ENCODE measurements at regions not wholly inside any gene's neighbourhood (a gene's known extent, or its start where the extent isn't known, plus 50 kb on each side); places are given as distances from the start of the nearest gene placed in this dataset.
A peak's percentile ranks its signal among the peaks of the same experiment; 100 is the strongest.
"Not testable (repeated sequence)": the region's sequence is repeated elsewhere in the genome, so short reads cannot be mapped to it uniquely, and the experiment has no call there.

- not testable (repeated sequence) for H3K27ac ChIP-seq; H3K27me3 ChIP-seq; H3K4me3 ChIP-seq (ENCODE audit: low read depth in 1 of 2, low read length in 1 of 2); H3K4me1 ChIP-seq (ENCODE audit: control insufficient read depth in 1 of 2, insufficient read depth in 1 of 2, low read depth in 1 of 2, low read length in 1 of 2); H3K9me3 ChIP-seq
- peaks cover 36% of the 10 kb centered on the region for H3K36me3 ChIP-seq
Observed at GRCh38 chr3:195669310-195669709, 51.5 kb upstream of the MUC20 start.

GRCh38 chr3:195668131-195668766 is 52.5 kb upstream of the MUC20 start:
- peaks cover 34% of the 10 kb centered on the region for H3K36me3 ChIP-seq
- not testable (repeated sequence) for H3K4me3 ChIP-seq (ENCODE audit: low read depth in 1 of 2, low read length in 1 of 2); H3K9me3 ChIP-seq

DNA sequence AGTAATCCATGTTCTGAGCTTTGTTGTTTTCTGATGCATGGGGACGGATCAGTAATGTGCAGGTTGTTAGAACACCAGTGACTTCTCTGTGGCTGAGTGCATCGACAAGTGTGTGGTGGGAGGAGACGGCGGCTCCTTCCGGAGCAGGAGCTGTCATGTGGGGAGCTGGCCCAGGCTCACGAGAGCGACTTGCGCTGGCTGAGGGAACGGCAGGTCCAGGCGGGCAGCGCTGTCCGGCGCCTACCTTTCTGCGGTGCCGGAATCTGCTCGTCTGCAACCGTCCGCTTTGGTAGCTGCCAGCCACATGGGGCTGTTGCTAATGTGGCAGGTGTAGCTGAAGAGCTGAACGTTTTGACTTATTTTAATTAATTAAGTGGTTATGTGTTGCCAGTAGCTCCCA is 55.5 kb upstream of the MUC20 start:
- not testable (repeated sequence) for H3K9me3 ChIP-seq; H3K27ac ChIP-seq; H3K4me3 ChIP-seq (ENCODE audit: low read depth in 1 of 2, low read length in 1 of 2); H3K27me3 ChIP-seq; H3K4me1 ChIP-seq (ENCODE audit: control insufficient read depth in 1 of 2, insufficient read depth in 1 of 2, low read depth in 1 of 2, low read length in 1 of 2)
- peaks cover 19% of the 10 kb centered on the region for H3K36me3 ChIP-seq

More at GRCh38 chr3:195668131-195668766, 52.5 kb upstream of the MUC20 start:
- H3K27ac ChIP-seq; H3K27me3 ChIP-seq; H3K4me1 ChIP-seq (ENCODE audit: control insufficient read depth in 1 of 2, insufficient read depth in 1 of 2, low read depth in 1 of 2, low read length in 1 of 2): not testable (repeated sequence)

GRCh38 chr3:195664131-195664530 is 56.6 kb upstream of the MUC20 start:
- not testable (repeated sequence) for H3K4me1 ChIP-seq (ENCODE audit: control insufficient read depth in 1 of 2, insufficient read depth in 1 of 2, low read depth in 1 of 2, low read length in 1 of 2)
- peaks cover 19% of the 10 kb centered on the region for H3K36me3 ChIP-seq

GRCh38 chr3:195659136-195659533 is 61.6 kb upstream of the MUC20 start:
- not testable (repeated sequence) for H3K27me3 ChIP-seq; H3K4me3 ChIP-seq (ENCODE audit: low read depth in 1 of 2, low read length in 1 of 2); H3K36me3 ChIP-seq; H3K9me3 ChIP-seq; H3K27ac ChIP-seq; H3K4me1 ChIP-seq (ENCODE audit: control insufficient read depth in 1 of 2, insufficient read depth in 1 of 2, low read depth in 1 of 2, low read length in 1 of 2)

More at GRCh38 chr3:195664131-195664530, 56.6 kb upstream of the MUC20 start:
- H3K27me3 ChIP-seq; H3K9me3 ChIP-seq; H3K27ac ChIP-seq; H3K4me3 ChIP-seq (ENCODE audit: low read depth in 1 of 2, low read length in 1 of 2): not testable (repeated sequence)

- H3K27ac ChIP-seq; H3K27me3 ChIP-seq; H3K4me1 ChIP-seq (ENCODE audit: control insufficient read depth in 1 of 2, insufficient read depth in 1 of 2, low read depth in 1 of 2, low read length in 1 of 2); H3K9me3 ChIP-seq; H3K36me3 ChIP-seq: not testable (repeated sequence)
- H3K4me3 ChIP-seq (ENCODE audit: low read depth in 1 of 2, low read length in 1 of 2), result peak overlapping the region; percentile 61 to 62
Observed at GRCh38 chr3:195658381-195659135, 62.2 kb upstream of the MUC20 start.

DNA sequence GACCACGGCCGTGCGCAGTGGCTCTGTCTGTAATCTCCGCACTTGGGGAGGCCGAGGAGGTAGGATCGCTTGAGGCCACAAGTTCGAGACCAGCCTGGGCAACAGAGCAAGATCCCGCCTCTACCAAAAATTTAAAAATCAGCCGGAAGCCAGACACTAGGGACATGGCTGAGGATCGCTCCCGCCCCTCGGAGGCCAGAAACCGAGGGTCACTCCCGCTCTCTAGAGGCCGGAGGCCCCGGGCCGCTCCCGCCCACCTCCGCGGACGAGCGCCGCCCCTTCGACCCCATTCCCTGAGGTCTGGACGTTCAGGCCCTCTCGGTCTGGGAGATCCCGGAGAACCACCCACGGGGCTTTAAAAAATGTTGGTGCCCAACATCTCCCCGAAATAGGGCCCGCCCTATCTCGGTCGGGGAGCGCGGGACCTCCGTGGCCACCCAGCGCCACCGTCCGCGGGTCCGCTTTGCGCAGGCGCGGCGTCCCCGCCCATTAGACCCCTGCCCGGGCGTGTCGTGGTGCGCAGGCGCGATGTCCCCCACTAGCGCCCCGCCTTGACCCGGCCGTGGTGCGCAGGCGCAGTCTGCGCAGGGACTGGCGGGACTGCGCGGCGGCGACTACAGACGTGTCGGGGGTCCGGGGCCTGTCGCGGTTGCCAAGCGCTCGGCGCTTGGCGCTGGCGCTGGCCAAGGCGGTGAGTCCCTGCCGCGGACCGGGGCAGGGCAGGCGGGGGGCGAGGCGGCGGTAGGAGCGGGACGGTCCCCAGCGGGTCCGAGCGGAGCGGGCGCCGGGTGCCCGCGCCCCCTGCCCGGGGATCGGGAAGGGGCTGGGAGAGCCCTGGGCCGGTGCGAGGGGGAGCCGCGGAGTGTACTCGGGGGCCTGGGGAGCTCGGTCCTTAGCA is 63.1 kb upstream of the MUC20 start:
- not testable (repeated sequence) for H3K9me3 ChIP-seq; H3K27ac ChIP-seq; H3K4me1 ChIP-seq (ENCODE audit: control insufficient read depth in 1 of 2, insufficient read depth in 1 of 2, low read depth in 1 of 2, low read length in 1 of 2); H3K27me3 ChIP-seq; H3K36me3 ChIP-seq
- H3K4me3 ChIP-seq (ENCODE audit: low read depth in 1 of 2, low read length in 1 of 2), result peak overlapping the region; percentile 61 to 62

DNA sequence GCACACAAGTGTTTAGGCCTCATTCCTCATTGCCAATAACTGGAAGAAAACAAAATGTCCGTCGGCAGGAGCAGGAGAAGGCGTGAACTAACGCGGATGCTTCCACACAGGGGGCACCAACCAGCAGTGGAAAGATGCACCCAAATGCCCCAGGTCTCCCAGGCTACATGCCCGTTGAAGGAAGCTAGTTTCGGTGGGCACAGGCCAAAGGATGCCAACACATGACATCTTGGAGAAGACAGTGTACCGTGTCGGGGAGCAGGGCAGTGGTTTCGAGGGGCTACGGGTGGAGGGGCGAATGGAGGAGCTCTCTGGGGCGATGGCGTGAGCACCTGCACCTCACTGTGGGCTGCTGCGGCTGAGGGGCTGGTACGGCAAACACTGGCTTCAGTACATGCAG is 64.7 kb upstream of the MUC20 start:
- not testable (repeated sequence) for H3K4me1 ChIP-seq (ENCODE audit: control insufficient read depth in 1 of 2, insufficient read depth in 1 of 2, low read depth in 1 of 2, low read length in 1 of 2); H3K4me3 ChIP-seq (ENCODE audit: low read depth in 1 of 2, low read length in 1 of 2); H3K27ac ChIP-seq; H3K36me3 ChIP-seq; H3K9me3 ChIP-seq; H3K27me3 ChIP-seq

DNA sequence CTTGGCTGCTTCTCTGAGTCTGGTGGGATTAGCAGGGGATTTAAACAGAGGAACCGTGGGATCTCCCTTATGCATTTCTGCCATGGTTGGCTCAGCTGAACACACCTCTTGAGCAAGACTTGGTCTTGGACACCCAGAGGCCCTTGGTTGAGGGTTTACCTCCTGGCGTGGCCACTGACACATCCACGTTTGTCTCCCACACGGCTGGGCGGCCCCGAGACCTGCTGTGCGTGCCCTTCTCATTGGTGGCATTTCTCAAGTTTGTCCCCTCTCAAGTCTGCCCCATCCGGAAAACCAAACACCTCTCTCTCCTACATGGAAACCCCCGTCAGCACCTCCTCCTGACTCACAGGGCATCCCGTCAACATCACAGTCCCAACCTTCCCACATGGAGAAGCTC is 66.0 kb upstream of the MUC20 start:
- not testable (repeated sequence) for H3K36me3 ChIP-seq; H3K27me3 ChIP-seq; H3K4me1 ChIP-seq (ENCODE audit: control insufficient read depth in 1 of 2, insufficient read depth in 1 of 2, low read depth in 1 of 2, low read length in 1 of 2); H3K9me3 ChIP-seq; H3K27ac ChIP-seq; H3K4me3 ChIP-seq (ENCODE audit: low read depth in 1 of 2, low read length in 1 of 2)

DNA sequence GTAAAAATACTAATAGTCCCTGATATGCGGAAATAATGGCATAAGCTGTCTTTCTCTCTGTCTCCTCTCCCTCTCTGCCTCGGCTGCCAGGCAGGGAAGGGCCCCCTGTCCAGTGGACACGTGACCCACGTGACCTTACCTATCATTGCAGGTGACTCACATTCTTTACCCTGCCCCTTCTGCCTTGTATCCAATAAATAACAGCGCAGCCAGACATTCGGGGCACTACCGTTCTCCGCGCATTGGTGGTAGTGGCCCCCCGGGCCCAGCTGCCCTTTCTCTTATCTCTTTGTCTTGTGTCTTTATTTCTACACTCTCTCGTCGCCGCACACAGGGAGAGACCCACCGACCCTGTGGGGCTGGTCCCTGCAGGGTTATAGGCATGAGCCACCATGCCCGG is 66.6 kb upstream of the MUC20 start:
- not testable (repeated sequence) for H3K36me3 ChIP-seq; H3K27ac ChIP-seq; H3K4me1 ChIP-seq (ENCODE audit: control insufficient read depth in 1 of 2, insufficient read depth in 1 of 2, low read depth in 1 of 2, low read length in 1 of 2); H3K4me3 ChIP-seq (ENCODE audit: low read depth in 1 of 2, low read length in 1 of 2); H3K9me3 ChIP-seq; H3K27me3 ChIP-seq

- H3K9me3 ChIP-seq; H3K36me3 ChIP-seq; H3K27ac ChIP-seq; H3K4me3 ChIP-seq (ENCODE audit: low read depth in 1 of 2, low read length in 1 of 2); H3K27me3 ChIP-seq; H3K4me1 ChIP-seq (ENCODE audit: control insufficient read depth in 1 of 2, insufficient read depth in 1 of 2, low read depth in 1 of 2, low read length in 1 of 2): not testable (repeated sequence)
Observed at GRCh38 chr3:195653641-195654040, 67.1 kb upstream of the MUC20 start.

GRCh38 chr3:195647912-195648702 is 64.4 kb upstream of the APOD start:
- H3K9me3 ChIP-seq, H3K27me3 ChIP-seq: not testable (repeated sequence)

DNA sequence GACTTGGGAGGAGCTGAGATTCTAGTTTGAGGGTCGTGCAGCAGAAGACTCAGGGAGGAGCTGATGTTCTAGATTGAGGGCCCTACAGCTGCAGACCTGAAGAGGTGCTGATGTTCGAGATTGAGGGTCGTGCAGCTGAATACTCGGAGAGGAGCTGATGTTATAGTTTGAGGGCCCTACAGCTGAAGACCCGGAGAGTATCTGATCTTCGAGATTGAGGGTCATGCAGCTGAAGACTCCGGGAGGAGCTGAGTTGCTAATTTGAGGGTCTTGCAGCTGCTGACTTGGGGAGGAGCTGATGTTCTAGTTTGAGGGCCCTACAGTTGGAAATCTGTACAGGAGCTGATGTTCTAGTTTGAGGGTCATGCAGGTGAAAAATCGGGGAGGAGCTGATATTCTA is 62.1 kb upstream of the APOD start:
- not testable (repeated sequence) for H3K36me3 ChIP-seq; H3K27me3 ChIP-seq; H3K4me3 ChIP-seq (ENCODE audit: low read depth in 1 of 2, low read length in 1 of 2); H3K9me3 ChIP-seq; H3K27ac ChIP-seq; H3K4me1 ChIP-seq (ENCODE audit: control insufficient read depth in 1 of 2, insufficient read depth in 1 of 2, low read depth in 1 of 2, low read length in 1 of 2)

More at GRCh38 chr3:195647912-195648702, 64.4 kb upstream of the APOD start:
- not testable (repeated sequence) for H3K36me3 ChIP-seq; H3K27ac ChIP-seq; H3K4me3 ChIP-seq (ENCODE audit: low read depth in 1 of 2, low read length in 1 of 2); H3K4me1 ChIP-seq (ENCODE audit: control insufficient read depth in 1 of 2, insufficient read depth in 1 of 2, low read depth in 1 of 2, low read length in 1 of 2)
